ENCODE measurements at regions not wholly inside any gene's neighbourhood (a gene's known extent, or its start where the extent isn't known, plus 50 kb on each side); places are given as distances from the start of the nearest gene placed in this dataset.
A peak's percentile ranks its signal among the peaks of the same experiment; 100 is the strongest.

GRCh38 chr6:125392682-125393081 is 90.9 kb upstream of the HDDC2 start:
- Histone ChIP-seq H3K27me3 (ENCODE audit: control insufficient read depth, insufficient read depth, low read length) (peaks cover 3% of the 10 kb centered on the region), H3K4me1 (ENCODE audit: control insufficient read depth, insufficient read depth, low read length, poor library complexity, severe bottlenecking) (no peaks in the 10 kb centered on the region), H3K9me3 (ENCODE audit: control insufficient read depth in 2 of 2, low read length in 2 of 2) (no peaks in the 10 kb centered on the region), H3K4me3 (ENCODE audit: low read depth, low read length) (no peak overlapping the region), H3K27ac (ENCODE audit: insufficient read depth, low read length, poor library complexity, severe bottlenecking) (no peak overlapping the region), H3K36me3 (ENCODE audit: control insufficient read depth, insufficient read depth, low read length) (no peaks in the 10 kb centered on the region)
- H3K27ac Mint-ChIP-seq: no peak overlapping the region
- no peaks in the 10 kb centered on the region for H3K4me1 Mint-ChIP-seq
- H3K9me3 Mint-ChIP-seq: peaks cover 0 to 4% (median 0%) of the 10 kb centered on the region in 7 donors
- no peak for DNase-seq
- ATAC-seq (ENCODE audit: low read depth in 2 of 2): no peak
- no peak overlapping the region for H3K4me3 Mint-ChIP-seq
- no peaks in the 10 kb centered on the region for H3K36me3 Mint-ChIP-seq
- no peaks in the 10 kb centered on the region for H3K27me3 Mint-ChIP-seq

GRCh38 chr6:125393449-125393858 is 91.7 kb upstream of the HDDC2 start:
- Mint-ChIP-seq H3K27ac (no peak overlapping the region), H3K4me3 (no peak overlapping the region)
- peak in 1 of 3 donors; percentile 2 for DNase-seq

GRCh38 chr6:125406741-125407140 is 105.0 kb upstream of the HDDC2 start:
- Mint-ChIP-seq H3K9me3 (peaks cover 0 to 5% (median 0%) of the 10 kb centered on the region in 7 donors), H3K27ac (no peak overlapping the region), H3K4me1 (no peaks in the 10 kb centered on the region), H3K27me3 (no peaks in the 10 kb centered on the region), H3K36me3 (no peaks in the 10 kb centered on the region), H3K4me3 (no peak overlapping the region)
- no peaks in the 10 kb centered on the region for H3K27me3 ChIP-seq (ENCODE audit: control insufficient read depth, insufficient read depth, low read length)
- H3K4me3 ChIP-seq (ENCODE audit: low read depth, low read length): no peak overlapping the region
- H3K36me3 ChIP-seq (ENCODE audit: control insufficient read depth, insufficient read depth, low read length): no peaks in the 10 kb centered on the region
- ATAC-seq (ENCODE audit: low read depth in 2 of 2): no peak
- H3K4me1 ChIP-seq (ENCODE audit: control insufficient read depth, insufficient read depth, low read length, poor library complexity, severe bottlenecking): no peaks in the 10 kb centered on the region
- DNase-seq: no peak
- H3K27ac ChIP-seq (ENCODE audit: insufficient read depth, low read length, poor library complexity, severe bottlenecking): no peak overlapping the region
- no peaks in the 10 kb centered on the region for H3K9me3 ChIP-seq (ENCODE audit: control insufficient read depth in 2 of 2, low read length in 2 of 2)

More at GRCh38 chr6:125393449-125393858, 91.7 kb upstream of the HDDC2 start:
- no peak for ATAC-seq (ENCODE audit: low read depth in 2 of 2)
- Histone ChIP-seq H3K27me3 (ENCODE audit: control insufficient read depth, insufficient read depth, low read length) (peaks cover 3% of the 10 kb centered on the region), H3K9me3 (ENCODE audit: control insufficient read depth in 2 of 2, low read length in 2 of 2) (no peaks in the 10 kb centered on the region), H3K27ac (ENCODE audit: insufficient read depth, low read length, poor library complexity, severe bottlenecking) (no peak overlapping the region), H3K4me1 (ENCODE audit: control insufficient read depth, insufficient read depth, low read length, poor library complexity, severe bottlenecking) (no peaks in the 10 kb centered on the region), H3K36me3 (ENCODE audit: control insufficient read depth, insufficient read depth, low read length) (no peaks in the 10 kb centered on the region), H3K4me3 (ENCODE audit: low read depth, low read length) (no peak overlapping the region)
- no peaks in the 10 kb centered on the region for H3K4me1 Mint-ChIP-seq
- peaks cover 0 to 4% (median 0%) of the 10 kb centered on the region in 7 donors for H3K9me3 Mint-ChIP-seq
- H3K27me3 Mint-ChIP-seq: no peaks in the 10 kb centered on the region
- H3K36me3 Mint-ChIP-seq: no peaks in the 10 kb centered on the region

- Histone ChIP-seq H3K27ac (ENCODE audit: insufficient read depth, low read length, poor library complexity, severe bottlenecking) (no peak overlapping the region), H3K36me3 (ENCODE audit: control insufficient read depth, insufficient read depth, low read length) (no peaks in the 10 kb centered on the region), H3K4me1 (ENCODE audit: control insufficient read depth, insufficient read depth, low read length, poor library complexity, severe bottlenecking) (no peaks in the 10 kb centered on the region), H3K9me3 (ENCODE audit: control insufficient read depth in 2 of 2, low read length in 2 of 2) (no peaks in the 10 kb centered on the region), H3K27me3 (ENCODE audit: control insufficient read depth, insufficient read depth, low read length) (no peaks in the 10 kb centered on the region), H3K4me3 (ENCODE audit: low read depth, low read length) (no peak overlapping the region)
- Mint-ChIP-seq H3K27ac (no peak overlapping the region), H3K4me3 (no peak overlapping the region), H3K36me3 (no peaks in the 10 kb centered on the region), H3K27me3 (no peaks in the 10 kb centered on the region), H3K9me3 (peaks cover 0 to 3% (median 1%) of the 10 kb centered on the region in 7 donors), H3K4me1 (no peaks in the 10 kb centered on the region)
- no peak for ATAC-seq (ENCODE audit: low read depth in 2 of 2)
- no peak for DNase-seq
Observed at GRCh38 chr6:125414507-125414906, 112.7 kb upstream of the HDDC2 start.

- ATAC-seq (ENCODE audit: low read depth in 2 of 2): no peak
- no peaks in the 10 kb centered on the region for H3K27me3 Mint-ChIP-seq
- no peaks in the 10 kb centered on the region for H3K4me1 Mint-ChIP-seq
- H3K36me3 ChIP-seq (ENCODE audit: control insufficient read depth, insufficient read depth, low read length): no peaks in the 10 kb centered on the region
- peaks cover 0 to 3% (median 1%) of the 10 kb centered on the region in 7 donors for H3K9me3 Mint-ChIP-seq
- H3K4me3 Mint-ChIP-seq: no peak overlapping the region
- H3K4me3 ChIP-seq (ENCODE audit: low read depth, low read length): no peak overlapping the region
- no peak overlapping the region for H3K27ac ChIP-seq (ENCODE audit: insufficient read depth, low read length, poor library complexity, severe bottlenecking)
- no peak overlapping the region for H3K27ac Mint-ChIP-seq
- no peaks in the 10 kb centered on the region for H3K27me3 ChIP-seq (ENCODE audit: control insufficient read depth, insufficient read depth, low read length)
- no peaks in the 10 kb centered on the region for H3K36me3 Mint-ChIP-seq
- DNase-seq: no peak
- H3K4me1 ChIP-seq (ENCODE audit: control insufficient read depth, insufficient read depth, low read length, poor library complexity, severe bottlenecking): no peaks in the 10 kb centered on the region
- H3K9me3 ChIP-seq (ENCODE audit: control insufficient read depth in 2 of 2, low read length in 2 of 2): no peaks in the 10 kb centered on the region
Observed at GRCh38 chr6:125415913-125416312, 114.1 kb upstream of the HDDC2 start.

GRCh38 chr6:125421836-125422235 is 120.1 kb upstream of the HDDC2 start:
- ATAC-seq (ENCODE audit: low read depth in 2 of 2) (no peak), DNase-seq (no peak)
- Histone ChIP-seq H3K4me3 (ENCODE audit: low read depth, low read length) (no peak overlapping the region), H3K9me3 (ENCODE audit: control insufficient read depth in 2 of 2, low read length in 2 of 2) (no peaks in the 10 kb centered on the region), H3K36me3 (ENCODE audit: control insufficient read depth, insufficient read depth, low read length) (no peaks in the 10 kb centered on the region), H3K4me1 (ENCODE audit: control insufficient read depth, insufficient read depth, low read length, poor library complexity, severe bottlenecking) (no peaks in the 10 kb centered on the region), H3K27ac (ENCODE audit: insufficient read depth, low read length, poor library complexity, severe bottlenecking) (no peak overlapping the region), H3K27me3 (ENCODE audit: control insufficient read depth, insufficient read depth, low read length) (no peaks in the 10 kb centered on the region)
- H3K36me3 Mint-ChIP-seq: no peaks in the 10 kb centered on the region
- peaks cover 0 to 2% (median 0%) of the 10 kb centered on the region in 7 donors for H3K9me3 Mint-ChIP-seq
- no peak overlapping the region for H3K4me3 Mint-ChIP-seq
- H3K27me3 Mint-ChIP-seq: peaks cover 8% of the 10 kb centered on the region
- H3K27ac Mint-ChIP-seq: no peak overlapping the region
- no peaks in the 10 kb centered on the region for H3K4me1 Mint-ChIP-seq

- ATAC-seq (ENCODE audit: low read depth in 2 of 2) (no peak), DNase-seq (no peak)
- Histone ChIP-seq H3K4me1 (ENCODE audit: control insufficient read depth, insufficient read depth, low read length, poor library complexity, severe bottlenecking) (no peaks in the 10 kb centered on the region), H3K27ac (ENCODE audit: insufficient read depth, low read length, poor library complexity, severe bottlenecking) (no peak overlapping the region), H3K36me3 (ENCODE audit: control insufficient read depth, insufficient read depth, low read length) (no peaks in the 10 kb centered on the region), H3K4me3 (ENCODE audit: low read depth, low read length) (no peak overlapping the region), H3K27me3 (ENCODE audit: control insufficient read depth, insufficient read depth, low read length) (no peaks in the 10 kb centered on the region), H3K9me3 (ENCODE audit: control insufficient read depth in 2 of 2, low read length in 2 of 2) (no peaks in the 10 kb centered on the region)
- H3K4me1 Mint-ChIP-seq: no peaks in the 10 kb centered on the region
- peaks cover 8% of the 10 kb centered on the region for H3K27me3 Mint-ChIP-seq
- no peak overlapping the region for H3K27ac Mint-ChIP-seq
- H3K36me3 Mint-ChIP-seq: no peaks in the 10 kb centered on the region
- no peak overlapping the region for H3K4me3 Mint-ChIP-seq
- H3K9me3 Mint-ChIP-seq: no peaks in the 10 kb centered on the region
Observed at GRCh38 chr6:125423047-125423446, 121.3 kb upstream of the HDDC2 start.

GRCh38 chr6:125431971-125432370 is 130.2 kb upstream of the HDDC2 start:
- DNase-seq: no peak
- H3K27me3 ChIP-seq (ENCODE audit: control insufficient read depth, insufficient read depth, low read length): peaks cover 3% of the 10 kb centered on the region
- no peaks in the 10 kb centered on the region for H3K36me3 Mint-ChIP-seq
- no peak overlapping the region for H3K4me3 ChIP-seq (ENCODE audit: low read depth, low read length)
- H3K27me3 Mint-ChIP-seq: no peaks in the 10 kb centered on the region
- H3K4me1 ChIP-seq (ENCODE audit: control insufficient read depth, insufficient read depth, low read length, poor library complexity, severe bottlenecking): no peaks in the 10 kb centered on the region
- ATAC-seq (ENCODE audit: low read depth in 2 of 2): no peak
- H3K9me3 ChIP-seq (ENCODE audit: control insufficient read depth in 2 of 2, low read length in 2 of 2): no peaks in the 10 kb centered on the region
- no peak overlapping the region for H3K4me3 Mint-ChIP-seq
- H3K27ac Mint-ChIP-seq: no peak overlapping the region
- H3K27ac ChIP-seq (ENCODE audit: insufficient read depth, low read length, poor library complexity, severe bottlenecking): no peak overlapping the region
- H3K9me3 Mint-ChIP-seq: peaks cover 0 to 2% (median 0%) of the 10 kb centered on the region in 7 donors
- H3K4me1 Mint-ChIP-seq: no peaks in the 10 kb centered on the region
- no peaks in the 10 kb centered on the region for H3K36me3 ChIP-seq (ENCODE audit: control insufficient read depth, insufficient read depth, low read length)

Data from CD4-positive, CD25-positive, alpha-beta regulatory T cell (primary cell).